ENCODE measurements at regions not wholly inside any gene's neighbourhood (a gene's known extent, or its start where the extent isn't known, plus 50 kb on each side); places are given as distances from the start of the nearest gene placed in this dataset.

DNA sequence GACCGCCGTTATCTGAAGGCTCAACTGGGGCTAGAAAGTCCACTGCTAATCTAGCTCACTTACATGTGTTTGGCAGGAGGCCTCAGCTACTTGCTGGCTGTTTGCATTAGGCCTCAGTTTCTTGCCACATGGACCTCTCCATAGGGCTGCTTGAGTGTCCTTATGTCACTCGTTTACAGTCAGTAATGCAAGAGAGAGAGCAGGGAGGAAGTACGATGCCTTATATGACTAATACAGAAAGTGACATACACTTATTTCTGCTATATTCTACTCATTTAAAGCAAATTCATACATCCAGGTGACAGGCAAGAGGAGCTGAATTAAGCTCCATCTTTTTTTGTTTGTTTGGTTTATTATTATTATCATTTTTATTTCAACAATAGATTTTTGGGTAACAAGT is 179.6 kb downstream of the LURAP1L start:
- TF ChIP-seq TAF1 (IDR thresholded peaks at IDR 0.05; ENCODE audit: low read depth) (no peak), MXI1 (conservative IDR thresholded peaks at IDR 0.05; ENCODE audit: poor library complexity, severe bottlenecking) (no peak), RAD21 (conservative IDR thresholded peaks at IDR 0.05) (no peak), POLR2AphosphoS5 (IDR thresholded peaks at IDR 0.05) (no peak), EP300 (conservative IDR thresholded peaks at IDR 0.05; ENCODE audit: poor library complexity, severe bottlenecking) (no peak), SMC3 (conservative IDR thresholded peaks at IDR 0.05; ENCODE audit: poor library complexity) (no peak), EZH2 (IDR thresholded peaks at IDR 0.05; ENCODE audit: borderline replicate concordance, insufficient read depth, low read length, poor library complexity, severe bottlenecking) (no peak)
- TF ChIP-seq, protein P1, sequence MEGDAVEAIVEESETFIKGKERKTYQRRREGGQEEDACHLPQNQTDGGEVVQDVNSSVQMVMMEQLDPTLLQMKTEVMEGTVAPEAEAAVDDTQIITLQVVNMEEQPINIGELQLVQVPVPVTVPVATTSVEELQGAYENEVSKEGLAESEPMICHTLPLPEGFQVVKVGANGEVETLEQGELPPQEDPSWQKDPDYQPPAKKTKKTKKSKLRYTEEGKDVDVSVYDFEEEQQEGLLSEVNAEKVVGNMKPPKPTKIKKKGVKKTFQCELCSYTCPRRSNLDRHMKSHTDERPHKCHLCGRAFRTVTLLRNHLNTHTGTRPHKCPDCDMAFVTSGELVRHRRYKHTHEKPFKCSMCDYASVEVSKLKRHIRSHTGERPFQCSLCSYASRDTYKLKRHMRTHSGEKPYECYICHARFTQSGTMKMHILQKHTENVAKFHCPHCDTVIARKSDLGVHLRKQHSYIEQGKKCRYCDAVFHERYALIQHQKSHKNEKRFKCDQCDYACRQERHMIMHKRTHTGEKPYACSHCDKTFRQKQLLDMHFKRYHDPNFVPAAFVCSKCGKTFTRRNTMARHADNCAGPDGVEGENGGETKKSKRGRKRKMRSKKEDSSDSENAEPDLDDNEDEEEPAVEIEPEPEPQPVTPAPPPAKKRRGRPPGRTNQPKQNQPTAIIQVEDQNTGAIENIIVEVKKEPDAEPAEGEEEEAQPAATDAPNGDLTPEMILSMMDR (IDR thresholded peaks at IDR 0.05; ENCODE audit: poor library complexity, severe bottlenecking): no peak
- TF ChIP-seq, protein P2, sequence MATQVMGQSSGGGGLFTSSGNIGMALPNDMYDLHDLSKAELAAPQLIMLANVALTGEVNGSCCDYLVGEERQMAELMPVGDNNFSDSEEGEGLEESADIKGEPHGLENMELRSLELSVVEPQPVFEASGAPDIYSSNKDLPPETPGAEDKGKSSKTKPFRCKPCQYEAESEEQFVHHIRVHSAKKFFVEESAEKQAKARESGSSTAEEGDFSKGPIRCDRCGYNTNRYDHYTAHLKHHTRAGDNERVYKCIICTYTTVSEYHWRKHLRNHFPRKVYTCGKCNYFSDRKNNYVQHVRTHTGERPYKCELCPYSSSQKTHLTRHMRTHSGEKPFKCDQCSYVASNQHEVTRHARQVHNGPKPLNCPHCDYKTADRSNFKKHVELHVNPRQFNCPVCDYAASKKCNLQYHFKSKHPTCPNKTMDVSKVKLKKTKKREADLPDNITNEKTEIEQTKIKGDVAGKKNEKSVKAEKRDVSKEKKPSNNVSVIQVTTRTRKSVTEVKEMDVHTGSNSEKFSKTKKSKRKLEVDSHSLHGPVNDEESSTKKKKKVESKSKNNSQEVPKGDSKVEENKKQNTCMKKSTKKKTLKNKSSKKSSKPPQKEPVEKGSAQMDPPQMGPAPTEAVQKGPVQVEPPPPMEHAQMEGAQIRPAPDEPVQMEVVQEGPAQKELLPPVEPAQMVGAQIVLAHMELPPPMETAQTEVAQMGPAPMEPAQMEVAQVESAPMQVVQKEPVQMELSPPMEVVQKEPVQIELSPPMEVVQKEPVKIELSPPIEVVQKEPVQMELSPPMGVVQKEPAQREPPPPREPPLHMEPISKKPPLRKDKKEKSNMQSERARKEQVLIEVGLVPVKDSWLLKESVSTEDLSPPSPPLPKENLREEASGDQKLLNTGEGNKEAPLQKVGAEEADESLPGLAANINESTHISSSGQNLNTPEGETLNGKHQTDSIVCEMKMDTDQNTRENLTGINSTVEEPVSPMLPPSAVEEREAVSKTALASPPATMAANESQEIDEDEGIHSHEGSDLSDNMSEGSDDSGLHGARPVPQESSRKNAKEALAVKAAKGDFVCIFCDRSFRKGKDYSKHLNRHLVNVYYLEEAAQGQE (IDR thresholded peaks at IDR 0.05; ENCODE audit: borderline replicate concordance): no peak
- H3K9ac ChIP-seq (ENCODE audit: low read length): no peak overlapping the region
- no peaks in the 10 kb centered on the region for H3F3A ChIP-seq (ENCODE audit: insufficient read depth, low read length, poor library complexity, severe bottlenecking)
- no peaks in the 10 kb centered on the region for H3K79me2 ChIP-seq (replicated peaks; ENCODE audit: insufficient read depth, low read length)
- no peaks in the 10 kb centered on the region for H3K9me3 ChIP-seq (ENCODE audit: low read length)
- no peak overlapping the region for H3K27ac ChIP-seq (ENCODE audit: low read length)
- H3K4me2 ChIP-seq (ENCODE audit: low read length): no peak overlapping the region
- no peaks in the 10 kb centered on the region for H3K27me3 ChIP-seq (ENCODE audit: insufficient read depth, low read depth, low read length)
- H3K9me2 ChIP-seq (ENCODE audit: insufficient read depth, low read length): no peaks in the 10 kb centered on the region
- no peak overlapping the region for H3K4me3 ChIP-seq (ENCODE audit: low read length)
- H2AFZ ChIP-seq (ENCODE audit: low read depth, low read length): no peak overlapping the region
- H4K20me1 ChIP-seq (ENCODE audit: insufficient read depth): no peaks in the 10 kb centered on the region
- no peaks in the 10 kb centered on the region for H3K36me3 ChIP-seq (ENCODE audit: insufficient read depth, low read length)

DNA sequence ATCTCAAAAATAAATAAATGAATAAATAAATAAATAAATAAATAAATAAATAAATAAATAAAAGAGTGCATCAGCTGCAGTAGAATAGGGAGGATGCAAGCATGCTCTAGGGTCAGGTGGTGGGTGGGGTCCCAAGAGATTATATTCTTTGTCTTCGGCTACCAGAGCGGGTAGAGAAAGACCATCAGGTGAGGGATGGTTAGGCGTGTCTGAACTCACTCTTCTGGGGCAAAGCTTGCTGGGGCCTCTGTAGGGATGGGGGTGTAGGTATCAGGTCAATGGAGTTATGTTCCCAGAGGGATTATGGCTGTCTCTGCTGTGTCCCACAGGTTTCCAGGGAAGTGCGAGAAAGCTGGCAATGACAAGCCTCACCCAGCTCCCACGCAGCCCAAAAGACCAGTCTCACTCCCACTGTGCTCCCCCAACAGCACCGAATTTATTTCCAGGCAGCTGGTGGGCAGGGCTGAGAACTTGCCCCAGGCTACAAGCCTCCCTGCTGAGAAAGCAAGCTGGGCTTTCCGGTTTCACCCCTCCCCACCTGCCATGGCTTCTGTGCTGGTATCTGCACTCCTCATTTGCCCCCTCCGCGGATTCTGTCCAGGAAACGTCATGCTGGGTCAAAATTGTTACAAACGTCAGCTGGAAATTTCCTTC is 180.8 kb downstream of the LURAP1L start:
- Histone ChIP-seq H3K27ac (ENCODE audit: low read length) (no peak overlapping the region), H3K27me3 (ENCODE audit: insufficient read depth, low read depth, low read length) (no peaks in the 10 kb centered on the region), H3K79me2 (replicated peaks; ENCODE audit: insufficient read depth, low read length) (no peaks in the 10 kb centered on the region), H3K4me3 (ENCODE audit: low read length) (no peak overlapping the region), H3K9me3 (ENCODE audit: low read length) (no peaks in the 10 kb centered on the region), H3K9me2 (ENCODE audit: insufficient read depth, low read length) (no peaks in the 10 kb centered on the region), H4K20me1 (ENCODE audit: insufficient read depth) (no peaks in the 10 kb centered on the region), H3K36me3 (ENCODE audit: insufficient read depth, low read length) (no peaks in the 10 kb centered on the region), H3K4me2 (ENCODE audit: low read length) (no peak overlapping the region), H2AFZ (ENCODE audit: low read depth, low read length) (no peak overlapping the region), H3K9ac (ENCODE audit: low read length) (no peak overlapping the region), H3F3A (ENCODE audit: insufficient read depth, low read length, poor library complexity, severe bottlenecking) (no peaks in the 10 kb centered on the region)
- TF ChIP-seq MXI1 (conservative IDR thresholded peaks at IDR 0.05; ENCODE audit: poor library complexity, severe bottlenecking): no peak
- TF ChIP-seq TAF1 (IDR thresholded peaks at IDR 0.05; ENCODE audit: low read depth): no peak
- TF ChIP-seq, protein P1 (IDR thresholded peaks at IDR 0.05; ENCODE audit: poor library complexity, severe bottlenecking): no peak
- TF ChIP-seq EZH2 (IDR thresholded peaks at IDR 0.05; ENCODE audit: borderline replicate concordance, insufficient read depth, low read length, poor library complexity, severe bottlenecking): no peak
- TF ChIP-seq POLR2AphosphoS5 (IDR thresholded peaks at IDR 0.05): no peak
- TF ChIP-seq EP300 (conservative IDR thresholded peaks at IDR 0.05; ENCODE audit: poor library complexity, severe bottlenecking): no peak
- no peak for TF ChIP-seq SMC3 (conservative IDR thresholded peaks at IDR 0.05; ENCODE audit: poor library complexity)
- no peak for TF ChIP-seq RAD21 (conservative IDR thresholded peaks at IDR 0.05)
- TF ChIP-seq, protein P2 (IDR thresholded peaks at IDR 0.05; ENCODE audit: borderline replicate concordance): no peak

Data from neural cell (in vitro differentiated cells).